PFSK-1 (cell line): ENCODE measurements at regions not wholly inside any gene's neighbourhood (a gene's known extent, or its start where the extent isn't known, plus 50 kb on each side); places are given as distances from the start of the nearest gene placed in this dataset.

Experiments used
- FOXP2 ChIP-seq: optimal IDR thresholded peaks from 2 replicates; pipeline ENCODE3; 2011; ENCODE audit warnings: borderline replicate concordance, control low read depth, inconsistent platforms; ENCODE audit not compliant: insufficient read depth; ENCODE audit errors: extremely low read length, extremely low read depth
- POLR2AphosphoS5 ChIP-seq: IDR thresholded peaks from 2 replicates; pipeline ENCODE4 v1.6.1; 2012; ENCODE audit warnings: low read depth, mild to moderate bottlenecking, control low read depth, low read length, moderate library complexity
- SIN3A ChIP-seq: IDR thresholded peaks from 2 replicates; pipeline ENCODE4 v1.6.1; 2012; ENCODE audit warnings: mild to moderate bottlenecking, low read length, moderate library complexity, borderline replicate concordance; ENCODE audit not compliant: insufficient read depth
- TAF1 ChIP-seq: IDR thresholded peaks from 2 replicates; pipeline ENCODE4 v1.6.1; 2012; ENCODE audit warnings: low read length, control low read depth, borderline replicate concordance; ENCODE audit not compliant: insufficient read depth
- TF ChIP-seq, protein P1 (sequence below), 2 experiments: IDR thresholded peaks; 2 replicates each; pipeline versions ENCODE4 v1.6.1 to v1.8.0; 2011 to 2012; ENCODE audit warnings: low read depth in 2 of 2, low read length in 2 of 2, control low read depth in 1 of 2, inconsistent platforms in 1 of 2, mild to moderate bottlenecking in 1 of 2, moderate library complexity in 1 of 2; ENCODE audit not compliant: insufficient read depth in 1 of 2

GRCh38 chr14:53380052-53380866, 227.1 kb upstream of the DDHD1 start:
- TF ChIP-seq SIN3A (no peak), TAF1 (no peak), FOXP2 (no peak)
- TF ChIP-seq, protein P1, sequence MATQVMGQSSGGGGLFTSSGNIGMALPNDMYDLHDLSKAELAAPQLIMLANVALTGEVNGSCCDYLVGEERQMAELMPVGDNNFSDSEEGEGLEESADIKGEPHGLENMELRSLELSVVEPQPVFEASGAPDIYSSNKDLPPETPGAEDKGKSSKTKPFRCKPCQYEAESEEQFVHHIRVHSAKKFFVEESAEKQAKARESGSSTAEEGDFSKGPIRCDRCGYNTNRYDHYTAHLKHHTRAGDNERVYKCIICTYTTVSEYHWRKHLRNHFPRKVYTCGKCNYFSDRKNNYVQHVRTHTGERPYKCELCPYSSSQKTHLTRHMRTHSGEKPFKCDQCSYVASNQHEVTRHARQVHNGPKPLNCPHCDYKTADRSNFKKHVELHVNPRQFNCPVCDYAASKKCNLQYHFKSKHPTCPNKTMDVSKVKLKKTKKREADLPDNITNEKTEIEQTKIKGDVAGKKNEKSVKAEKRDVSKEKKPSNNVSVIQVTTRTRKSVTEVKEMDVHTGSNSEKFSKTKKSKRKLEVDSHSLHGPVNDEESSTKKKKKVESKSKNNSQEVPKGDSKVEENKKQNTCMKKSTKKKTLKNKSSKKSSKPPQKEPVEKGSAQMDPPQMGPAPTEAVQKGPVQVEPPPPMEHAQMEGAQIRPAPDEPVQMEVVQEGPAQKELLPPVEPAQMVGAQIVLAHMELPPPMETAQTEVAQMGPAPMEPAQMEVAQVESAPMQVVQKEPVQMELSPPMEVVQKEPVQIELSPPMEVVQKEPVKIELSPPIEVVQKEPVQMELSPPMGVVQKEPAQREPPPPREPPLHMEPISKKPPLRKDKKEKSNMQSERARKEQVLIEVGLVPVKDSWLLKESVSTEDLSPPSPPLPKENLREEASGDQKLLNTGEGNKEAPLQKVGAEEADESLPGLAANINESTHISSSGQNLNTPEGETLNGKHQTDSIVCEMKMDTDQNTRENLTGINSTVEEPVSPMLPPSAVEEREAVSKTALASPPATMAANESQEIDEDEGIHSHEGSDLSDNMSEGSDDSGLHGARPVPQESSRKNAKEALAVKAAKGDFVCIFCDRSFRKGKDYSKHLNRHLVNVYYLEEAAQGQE (IDR thresholded peaks at IDR 0.05; ENCODE audit: insufficient read depth in 1 of 2, low read depth in 2 of 2, low read length in 2 of 2) = no peak

DNA sequence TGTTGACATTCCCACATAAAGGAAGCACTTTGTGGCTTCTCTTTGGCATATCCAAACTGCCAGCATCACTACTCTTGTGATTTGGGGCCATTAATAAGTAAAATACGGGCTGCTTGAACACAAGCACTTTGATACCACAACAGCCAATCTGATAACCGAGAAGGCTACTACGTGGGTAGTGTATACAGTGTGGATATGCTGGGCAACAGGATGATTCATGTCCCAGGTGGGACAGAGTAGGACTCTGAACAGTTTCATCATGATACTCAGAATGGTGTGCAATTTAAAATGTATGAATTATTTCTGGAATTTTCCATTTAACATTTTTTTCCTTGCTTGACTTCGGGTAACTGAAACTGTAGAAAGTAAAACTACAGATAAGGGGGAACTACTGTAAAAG, 225.0 kb upstream of the DDHD1 start:
- TF ChIP-seq, protein P1 (IDR thresholded peaks at IDR 0.05; ENCODE audit: insufficient read depth in 1 of 2, low read depth in 2 of 2, low read length in 2 of 2) = no peak
- TF ChIP-seq TAF1 (no peak), SIN3A (no peak), FOXP2 (no peak), POLR2AphosphoS5 (no peak)

DNA sequence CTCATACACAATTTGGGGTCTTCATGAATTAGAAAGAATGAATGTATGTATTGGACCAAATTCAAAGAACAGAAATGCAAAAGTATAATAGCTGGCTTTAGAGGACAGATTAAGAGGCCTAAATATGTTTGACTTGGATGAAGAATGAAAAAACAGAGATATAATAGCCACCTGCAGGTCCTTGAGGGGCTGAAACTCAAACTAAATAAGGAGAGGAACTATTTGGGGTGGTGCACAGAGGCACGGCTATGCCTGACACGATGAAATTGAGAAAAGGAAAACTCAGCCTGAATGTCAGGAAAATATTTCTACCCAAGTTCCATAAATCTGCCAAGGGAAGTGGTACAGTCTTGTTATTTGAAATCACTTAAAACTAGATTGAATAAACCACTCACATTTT, 222.9 kb upstream of the DDHD1 start:
- TF ChIP-seq FOXP2 (no peak), SIN3A (no peak), POLR2AphosphoS5 (no peak)
- TF ChIP-seq, protein P1 (IDR thresholded peaks at IDR 0.05; ENCODE audit: insufficient read depth in 1 of 2, low read depth in 2 of 2, low read length in 2 of 2) = no peak

DNA sequence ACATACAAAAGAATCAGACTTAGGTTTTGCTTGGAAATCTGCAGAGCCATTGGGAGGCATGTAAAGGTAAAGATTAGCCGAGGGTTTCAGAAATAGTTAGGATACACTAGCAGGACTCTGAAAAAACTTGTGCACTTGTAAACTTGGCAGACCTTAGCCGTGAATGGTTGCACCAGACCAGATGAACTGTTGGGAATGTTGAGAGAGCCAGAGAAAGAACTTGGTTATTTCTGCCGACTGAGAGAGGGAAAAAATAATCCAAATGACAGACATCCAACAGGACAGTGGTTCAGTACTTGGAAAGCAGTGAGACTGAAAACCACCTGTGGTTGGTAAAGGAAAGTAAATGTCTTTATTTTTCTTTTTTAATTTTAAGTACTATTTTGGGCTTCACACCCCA, 222.5 kb upstream of the DDHD1 start:
- TF ChIP-seq FOXP2 (no peak), TAF1 (no peak), SIN3A (no peak), POLR2AphosphoS5 (no peak)
- TF ChIP-seq, protein P1 (IDR thresholded peaks at IDR 0.05; ENCODE audit: insufficient read depth in 1 of 2, low read depth in 2 of 2, low read length in 2 of 2) = no peak
